Ascending aorta (tissue), 2 donors: ENCODE measurements at regions not wholly inside any gene's neighbourhood (a gene's known extent, or its start where the extent isn't known, plus 50 kb on each side); places are given as distances from the start of the nearest gene placed in this dataset.

Experiments used
- DNase-seq, 2 donors: peaks; one replicate each; pipeline ENCODE4 v3.0.0-alpha.2; 2019; ENCODE audit warnings: low spot score in 2 of 2
- H3K27ac ChIP-seq, 2 donors: fragments of 200-600 bp; sonication (generic); one replicate each; pipeline ENCODE4 v1.5.1; 2016 to 2017; ENCODE audit warnings: mild to moderate bottlenecking in 1 of 2
- H3K27me3 ChIP-seq: fragments of 200-600 bp; sonication (generic); one replicate; pipeline ENCODE4 v1.5.1; 2017
- H3K36me3 ChIP-seq, 2 donors: fragments of 200-600 bp; sonication (generic); one replicate each; pipeline ENCODE4 v1.5.1; 2016
- H3K4me1 ChIP-seq, 2 donors: fragments of 200-600 bp; sonication (generic); one replicate each; pipeline ENCODE4 v1.5.1; 2016 to 2017; ENCODE audit warnings: mild to moderate bottlenecking in 1 of 2
- H3K4me3 ChIP-seq, 2 donors: fragments of 200-600 bp; sonication (generic); one replicate each; pipeline ENCODE4 v1.5.1; 2016 to 2017; ENCODE audit warnings: mild to moderate bottlenecking in 1 of 2
- H3K9me3 ChIP-seq, 2 donors: fragments of 200-600 bp; sonication (generic); one replicate each; pipeline ENCODE4 v1.5.1; 2016
- intact Hi-C: fragments of 100-400 bp; cut with DNase I; formaldehyde crosslinking; loops from one replicate; pipeline ENCODE4 v1.15.1; 2023
- TF ChIP-seq, protein P1 (sequence below), 3 experiments: fragments of 200-600 bp in 2 of 3; fragments of 450-650 bp in 1 of 3; sonication (generic) in 2 of 3; IDR thresholded peaks; one replicate each; pipeline ENCODE4 v1.5.1; 2016 to 2019; ENCODE audit warnings: antibody characterized with exemption in 3 of 3, mild to moderate bottlenecking in 1 of 3, moderate library complexity in 1 of 3

DNA sequence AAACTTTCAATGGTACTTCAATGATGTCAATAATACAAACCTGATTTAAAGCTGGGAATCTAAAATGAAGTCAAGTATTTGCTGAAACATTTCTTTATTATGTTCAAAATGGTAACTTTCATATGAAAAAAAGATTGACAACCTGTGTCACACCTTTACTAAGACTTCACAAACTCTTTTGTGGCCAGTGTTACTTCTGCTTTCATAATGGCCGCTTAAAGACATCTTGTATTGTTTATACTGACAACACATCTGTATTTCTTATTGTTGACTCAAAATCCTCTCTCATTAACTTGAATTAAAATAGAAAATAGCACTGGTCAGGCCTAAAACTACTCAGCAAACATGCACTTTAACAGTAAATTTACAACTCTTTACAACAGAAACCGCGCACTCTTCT lies 312.3 kb upstream of the CNTN6 start:
- Histone ChIP-seq H3K27me3 (no peaks in the 10 kb centered on the region), H3K4me3 (no peak overlapping the region), H3K4me1 (no peaks in the 10 kb centered on the region), H3K36me3 (no peaks in the 10 kb centered on the region), H3K9me3 (no peaks in the 10 kb centered on the region), H3K27ac (no peak overlapping the region)
- TF ChIP-seq, protein P1, sequence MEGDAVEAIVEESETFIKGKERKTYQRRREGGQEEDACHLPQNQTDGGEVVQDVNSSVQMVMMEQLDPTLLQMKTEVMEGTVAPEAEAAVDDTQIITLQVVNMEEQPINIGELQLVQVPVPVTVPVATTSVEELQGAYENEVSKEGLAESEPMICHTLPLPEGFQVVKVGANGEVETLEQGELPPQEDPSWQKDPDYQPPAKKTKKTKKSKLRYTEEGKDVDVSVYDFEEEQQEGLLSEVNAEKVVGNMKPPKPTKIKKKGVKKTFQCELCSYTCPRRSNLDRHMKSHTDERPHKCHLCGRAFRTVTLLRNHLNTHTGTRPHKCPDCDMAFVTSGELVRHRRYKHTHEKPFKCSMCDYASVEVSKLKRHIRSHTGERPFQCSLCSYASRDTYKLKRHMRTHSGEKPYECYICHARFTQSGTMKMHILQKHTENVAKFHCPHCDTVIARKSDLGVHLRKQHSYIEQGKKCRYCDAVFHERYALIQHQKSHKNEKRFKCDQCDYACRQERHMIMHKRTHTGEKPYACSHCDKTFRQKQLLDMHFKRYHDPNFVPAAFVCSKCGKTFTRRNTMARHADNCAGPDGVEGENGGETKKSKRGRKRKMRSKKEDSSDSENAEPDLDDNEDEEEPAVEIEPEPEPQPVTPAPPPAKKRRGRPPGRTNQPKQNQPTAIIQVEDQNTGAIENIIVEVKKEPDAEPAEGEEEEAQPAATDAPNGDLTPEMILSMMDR (IDR thresholded peaks at IDR 0.05): no peak
- intact Hi-C loops: no loop called here
- no peak for DNase-seq

DNA sequence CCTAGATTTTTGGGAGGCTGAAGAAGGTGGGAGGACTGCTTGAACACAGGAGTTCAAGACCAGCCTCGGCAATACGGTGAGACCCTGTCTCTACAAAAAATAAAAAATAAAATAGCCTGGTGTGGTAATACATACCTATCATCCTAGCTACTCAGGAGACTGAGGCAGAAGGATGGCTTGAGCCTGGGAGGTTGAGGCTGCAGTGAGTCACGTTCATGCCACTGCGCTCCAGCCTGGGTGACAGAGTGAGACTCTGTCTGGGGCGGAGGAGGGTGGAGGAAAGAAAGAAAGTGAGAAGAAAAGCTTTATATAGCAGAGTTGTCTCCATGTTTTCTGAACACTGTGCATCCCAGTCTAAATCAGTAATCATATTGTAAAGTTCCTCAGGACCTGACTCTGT lies 301.4 kb upstream of the CNTN6 start:
- TF ChIP-seq, protein P1 (IDR thresholded peaks at IDR 0.05): no peak
- H3K9me3 ChIP-seq: no peaks in the 10 kb centered on the region
- no peaks in the 10 kb centered on the region for H3K4me1 ChIP-seq
- no peaks in the 10 kb centered on the region for H3K27me3 ChIP-seq
- DNase-seq: no peak
- H3K36me3 ChIP-seq: no peaks in the 10 kb centered on the region
- no peak overlapping the region for H3K27ac ChIP-seq
- intact Hi-C loops: no loop called here
- H3K4me3 ChIP-seq: no peak overlapping the region

- no peaks in the 10 kb centered on the region for H3K36me3 ChIP-seq
- TF ChIP-seq, protein P1 (IDR thresholded peaks at IDR 0.05): no peak
- DNase-seq: no peak
- H3K4me3 ChIP-seq: no peak overlapping the region
- intact Hi-C loops: no loop called here
- no peak overlapping the region for H3K27ac ChIP-seq
- H3K9me3 ChIP-seq: no peaks in the 10 kb centered on the region
- no peaks in the 10 kb centered on the region for H3K27me3 ChIP-seq
- H3K4me1 ChIP-seq: no peaks in the 10 kb centered on the region
These were observed 300.2 kb upstream of the CNTN6 start for GRCh38 chr3:792630-793029.

DNA sequence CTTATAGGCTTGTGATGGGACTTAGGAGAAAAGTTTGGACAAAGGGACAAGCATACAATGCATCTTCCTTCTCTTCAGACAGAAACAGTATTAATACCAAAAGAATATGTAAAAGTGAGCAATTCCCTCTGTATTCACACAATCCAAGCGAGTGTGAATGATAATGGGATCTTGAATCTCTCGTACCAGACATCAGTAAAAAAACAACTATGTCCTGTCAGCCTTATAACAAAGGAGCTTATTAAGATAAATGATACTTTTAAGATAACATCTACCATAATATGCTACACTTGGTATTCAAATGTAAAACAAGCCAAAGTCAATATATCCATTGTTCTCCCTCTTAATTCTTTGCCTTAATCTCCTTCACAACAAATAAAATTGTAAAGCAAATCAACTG lies 288.6 kb upstream of the CNTN6 start:
- H3K36me3 ChIP-seq: no peaks in the 10 kb centered on the region
- no peak overlapping the region for H3K27ac ChIP-seq
- TF ChIP-seq, protein P1 (IDR thresholded peaks at IDR 0.05): no peak
- no peak for DNase-seq
- no peaks in the 10 kb centered on the region for H3K27me3 ChIP-seq
- intact Hi-C loops: no loop called here
- H3K4me1 ChIP-seq: no peaks in the 10 kb centered on the region
- no peak overlapping the region for H3K4me3 ChIP-seq
- no peaks in the 10 kb centered on the region for H3K9me3 ChIP-seq

- DNase-seq: no peak
- Histone ChIP-seq H3K27ac (no peak overlapping the region), H3K27me3 (no peaks in the 10 kb centered on the region), H3K4me1 (no peaks in the 10 kb centered on the region), H3K36me3 (no peaks in the 10 kb centered on the region), H3K4me3 (no peak overlapping the region), H3K9me3 (no peaks in the 10 kb centered on the region)
- TF ChIP-seq, protein P1 (IDR thresholded peaks at IDR 0.05): no peak
- intact Hi-C loops: no loop called here
These were observed 287.5 kb upstream of the CNTN6 start for GRCh38 chr3:805326-805725.

GRCh38 chr3:806006-806405 lies 286.8 kb upstream of the CNTN6 start:
- Histone ChIP-seq H3K4me3 (no peak overlapping the region), H3K27ac (no peak overlapping the region), H3K27me3 (no peaks in the 10 kb centered on the region), H3K9me3 (no peaks in the 10 kb centered on the region), H3K36me3 (no peaks in the 10 kb centered on the region), H3K4me1 (no peaks in the 10 kb centered on the region)
- intact Hi-C loops: no loop called here
- TF ChIP-seq, protein P1 (IDR thresholded peaks at IDR 0.05): no peak
- no peak for DNase-seq
